GM23248 (cell line): ENCODE measurements at regions not wholly inside any gene's neighbourhood (a gene's known extent, or its start where the extent isn't known, plus 50 kb on each side); places are given as distances from the start of the nearest gene placed in this dataset.

Experiments
- EZH2 ChIP-seq: fragments of 200-600 bp; sonication (generic); IDR thresholded peaks from 2 replicates; pipeline ENCODE4 v1.6.1; 2018; ENCODE audit warnings: antibody characterized with exemption, mild to moderate bottlenecking; ENCODE audit not compliant: insufficient read depth, poor library complexity, severe bottlenecking
- EZH2phosphoT487 ChIP-seq: fragments of 200-600 bp; sonication (generic); IDR thresholded peaks from 2 replicates; pipeline ENCODE4 v1.6.1; 2018; ENCODE audit warnings: antibody characterized with exemption, moderate library complexity, mild to moderate bottlenecking, low read depth; ENCODE audit not compliant: insufficient read depth

DNA sequence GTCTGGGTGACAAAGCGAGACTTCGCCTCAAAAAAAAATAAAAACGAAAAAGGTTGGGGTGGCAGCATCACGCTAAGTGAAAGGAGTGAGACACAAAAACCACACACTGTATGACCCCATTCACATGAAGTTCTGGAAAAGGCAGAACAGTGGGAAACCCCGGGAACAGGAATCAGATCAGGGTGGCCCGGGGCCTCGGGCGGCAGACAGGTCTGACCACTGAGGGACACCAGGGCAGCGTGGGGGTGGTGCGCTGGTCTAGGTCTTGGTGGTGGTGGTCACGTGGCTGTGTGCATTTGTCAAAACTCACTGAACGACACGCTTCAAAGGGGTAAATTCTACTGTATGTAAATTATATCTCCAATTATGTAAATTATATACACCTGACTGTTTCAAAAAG, 79.7 kb upstream of the PRR20G start:
- TF ChIP-seq EZH2 (no peak), EZH2phosphoT487 (no peak)
